ENCODE measurements at regions not wholly inside any gene's neighbourhood (a gene's known extent, or its start where the extent isn't known, plus 50 kb on each side); places are given as distances from the start of the nearest gene placed in this dataset.

- Histone ChIP-seq H3K27ac (ENCODE audit: low read depth, low read length) (no peak overlapping the region), H2BK20ac (ENCODE audit: low read length) (no peak overlapping the region), H4K8ac (ENCODE audit: extremely low read depth, insufficient read depth, low read length) (no peak overlapping the region), H4K20me1 (replicated peaks in 1 of 2; ENCODE audit: control insufficient read depth in 1 of 2, insufficient read depth in 2 of 2, low read length in 2 of 2) (no peaks in the 10 kb centered on the region), H3K9ac (replicated peaks in 1 of 4; ENCODE audit: extremely low read depth in 1 of 4, low read depth in 3 of 4, low read length in 3 of 4) (no peak overlapping the region), H3K23me2 (ENCODE audit: low read depth, low read length) (no peaks in the 10 kb centered on the region), H3K79me1 (ENCODE audit: low read depth, low read length) (no peaks in the 10 kb centered on the region), H4K5ac (ENCODE audit: insufficient read length, low read depth, low read length) (no peak overlapping the region), H2BK12ac (ENCODE audit: low read depth, low read length) (no peak overlapping the region), H3K4me1 (replicated peaks in 1 of 4; ENCODE audit: control insufficient read depth in 3 of 4, insufficient read depth in 4 of 4, low read length in 3 of 4) (no peaks in the 10 kb centered on the region), H3K18ac (ENCODE audit: extremely low read depth, low read length) (no peak overlapping the region), H2BK120ac (replicated peaks; ENCODE audit: low read depth, low read length) (no peak overlapping the region), H3K27me3 (replicated peaks in 1 of 4; ENCODE audit: control insufficient read depth in 3 of 4, extremely low read depth in 1 of 4, insufficient read depth in 3 of 4, low read length in 3 of 4) (no peaks in the 10 kb centered on the region), H2BK15ac (ENCODE audit: low read length) (no peak overlapping the region), H3K36me3 (ENCODE audit: control insufficient read depth in 2 of 4, insufficient read depth in 4 of 4, low read length in 3 of 4) (no peaks in the 10 kb centered on the region), H4K91ac (replicated peaks; ENCODE audit: insufficient read length, low read length) (no peak overlapping the region), H3K4me3 (ENCODE audit: extremely low read depth in 1 of 4, insufficient read depth in 2 of 4, low read depth in 3 of 4, low read length in 4 of 4) (no peak overlapping the region), H2AFZ (ENCODE audit: low read length) (no peak overlapping the region), H3K56ac (replicated peaks; ENCODE audit: insufficient read length, low read depth, low read length) (no peak overlapping the region), H2AK5ac (ENCODE audit: low read depth, low read length) (no peak overlapping the region), H3K4ac (replicated peaks; ENCODE audit: insufficient read length, low read depth, low read length) (no peak overlapping the region), H2BK5ac (ENCODE audit: low read depth, low read length) (no peak overlapping the region), H3K79me2 (ENCODE audit: control insufficient read depth in 1 of 2, insufficient read depth in 2 of 2, low read length in 2 of 2) (no peaks in the 10 kb centered on the region), H3K9me3 (ENCODE audit: insufficient read depth in 2 of 2, low read depth in 1 of 2, low read length in 1 of 2) (no peaks in the 10 kb centered on the region), H3K4me2 (ENCODE audit: insufficient read depth in 1 of 2, low read depth in 2 of 2, low read length in 2 of 2) (no peak overlapping the region), H3K23ac (ENCODE audit: insufficient read length) (no peak overlapping the region), H3K14ac (ENCODE audit: insufficient read length) (no peak overlapping the region)
- WGBS, 2 experiments (ENCODE audit: extremely low coverage in 1 of 2, insufficient coverage in 1 of 2, insufficient read length in 1 of 2, insufficient replicate concordance in 2 of 2, low coverage in 1 of 2, low lambda C conversion rate in 2 of 2, missing lambda C conversion rate in 1 of 2), result 91% methylated on average over 6 of the region's 6 CpGs; no CpG with 5 or more reads in 1 of the 2 experiments
- no peak for FAIRE-seq
- POLR2A ChIA-PET (ENCODE audit: partially characterized antibody), result no interaction called here
- DNase-seq (ENCODE audit: low read depth in 1 of 2, low spot score in 2 of 2), result no peak
- CTCF ChIA-PET (ENCODE audit: partially characterized antibody), result no interaction called here
- no peak for TF ChIP-seq HDAC2 (IDR thresholded peaks at IDR 0.05; ENCODE audit: borderline replicate concordance in 1 of 2, low read depth in 2 of 2, low read length in 2 of 2)
- no peak for TF ChIP-seq POU5F1 (IDR thresholded peaks at IDR 0.05; ENCODE audit: low read depth, low read length)
- TF ChIP-seq EZH2 (IDR thresholded peaks at IDR 0.05; ENCODE audit: low read depth, low read length, severe bottlenecking), result no peak
- TF ChIP-seq YY1 (IDR thresholded peaks at IDR 0.05; ENCODE audit: low read depth, low read length), result no peak
- TF ChIP-seq CEBPB (IDR thresholded peaks at IDR 0.05; ENCODE audit: low read depth, low read length), result no peak
- TF ChIP-seq ATF3 (IDR thresholded peaks at IDR 0.05; ENCODE audit: insufficient read depth, low read depth, low read length), result no peak
- no peak for TF ChIP-seq ZNF274 (IDR thresholded peaks at IDR 0.05; ENCODE audit: borderline replicate concordance, extremely low read depth, low read length)
- no peak for TF ChIP-seq SP1 (IDR thresholded peaks at IDR 0.05; ENCODE audit: low read depth, low read length)
- TF ChIP-seq KDM1A (IDR thresholded peaks at IDR 0.05; ENCODE audit: borderline replicate concordance, low read length), result no peak
- TF ChIP-seq KDM5A (IDR thresholded peaks at IDR 0.05; ENCODE audit: low read length), result no peak
- no peak for TF ChIP-seq ASH2L (IDR thresholded peaks at IDR 0.05; ENCODE audit: low read length)
- TF ChIP-seq SIRT6 (IDR thresholded peaks at IDR 0.05; ENCODE audit: low read length), result no peak
- no peak for TF ChIP-seq POLR2A (IDR thresholded peaks at IDR 0.05; ENCODE audit: control extremely low read depth in 1 of 2, low read depth in 2 of 2, low read length in 2 of 2)
- TF ChIP-seq CBX5 (IDR thresholded peaks at IDR 0.05; ENCODE audit: low read depth, low read length), result no peak
- TF ChIP-seq CBX8 (IDR thresholded peaks at IDR 0.05; ENCODE audit: borderline replicate concordance, low read depth, low read length), result no peak
- no peak for TF ChIP-seq RBBP5 (IDR thresholded peaks at IDR 0.05; ENCODE audit: borderline replicate concordance, low read depth, low read length)
Observed at GRCh38 chr17:71176928-71177443, 943.8 kb upstream of the SOX9 start.
